HepG2 (cell line): ENCODE measurements at regions not wholly inside any gene's neighbourhood (a gene's known extent, or its start where the extent isn't known, plus 50 kb on each side); places are given as distances from the start of the nearest gene placed in this dataset.

Experiments used
- ATAC-seq: fragments of 200-7000 bp; cut with Tn5 transposase; 3 replicates; pipeline ENCODE4 v1.9.1; 2020; ENCODE audit warnings: mild to moderate bottlenecking, moderate library complexity
- BruUV-seq: library from RNA; stranded (reverse); fragments of 400-500 nt; replicated peaks from 2 replicates; lab custom pipeline; 2021; lab: Mats Ljungman, UMichigan
- CTCF ChIA-PET: fragments of 300-600 bp; formaldehyde crosslinking; extraction: SDS; loops from one replicate; lab custom pipeline; 2021; ENCODE audit warnings: low total read pairs, inconsistent platforms, low intra/inter-chr PET ratio; lab: Yijun Ruan, JAX
- POLR2A ChIA-PET: fragments of 350-600 bp; sonication (Branson Sonifier 250); formaldehyde crosslinking; loops from one replicate; lab custom pipeline; 2020; ENCODE audit warnings: antibody characterized with exemption, inconsistent platforms; lab: Yijun Ruan, JAX
- DNase-seq: peaks from one replicate; pipeline ENCODE4 v3.0.0-alpha.2; 2015; ENCODE audit warnings: low spot score
- FAIRE-seq: peaks from 3 replicates; lab custom pipeline; 2011; peaks lifted over from hg19 to GRCh38; lab: Jason Lieb, UNC
- H2AFZ ChIP-seq: one replicate; pipeline ENCODE4 v1.6.1; 2011; ENCODE audit warnings: low read length, inconsistent platforms
- H3K27ac ChIP-seq: fragments of 300-600 bp; 3 replicates; pipeline ENCODE4 v1.8.0; 2011; ENCODE audit warnings: mixed run types, mild to moderate bottlenecking, mixed read lengths, low read length, inconsistent platforms; ENCODE audit not compliant: insufficient read depth; ENCODE audit errors: extremely low read length
- H3K27me3 ChIP-seq, 2 experiments: fragments of 200-600 bp in 1 of 2; 2 replicates in 1 of 2; 3 replicates in 1 of 2; pipeline versions ENCODE4 v1.6.0 to v1.8.0; 2011; ENCODE audit warnings: low read length in 2 of 2, mild to moderate bottlenecking in 2 of 2, moderate library complexity in 2 of 2, inconsistent platforms in 1 of 2; ENCODE audit not compliant: insufficient read depth in 2 of 2, control insufficient read depth in 1 of 2
- H3K36me3 ChIP-seq, 2 experiments: fragments of 200-600 bp in 1 of 2; replicated peaks in 1 of 2; 2 replicates in 1 of 2; 3 replicates in 1 of 2; pipeline versions ENCODE4 v1.5.1 to v1.8.0; 2011; ENCODE audit warnings: low read length in 2 of 2, inconsistent platforms in 1 of 2; ENCODE audit not compliant: insufficient read depth in 2 of 2, control insufficient read depth in 1 of 2
- H3K4me1 ChIP-seq: 2 replicates; pipeline ENCODE4 v1.5.1; 2012; ENCODE audit warnings: low read length, inconsistent platforms; ENCODE audit not compliant: insufficient read depth
- H3K4me2 ChIP-seq: 2 replicates; pipeline ENCODE4 v1.6.0; 2011; ENCODE audit warnings: low read depth, low read length, inconsistent platforms
- H3K4me3 ChIP-seq, 3 experiments: fragments of 200-600 bp in 1 of 3; sonication (generic), shearing (Covaris generic) in 1 of 3; replicated peaks in 1 of 3; 2 replicates each; pipeline ENCODE4 v1.5.1; 2011 to 2016; ENCODE audit warnings: low read length in 3 of 3, inconsistent platforms in 2 of 3, low read depth in 2 of 3, mild to moderate bottlenecking in 2 of 3, control low read depth in 1 of 3, mixed read lengths in 1 of 3; ENCODE audit not compliant: insufficient read depth in 1 of 3
- H3K79me2 ChIP-seq: one replicate; pipeline ENCODE4 v1.6.1; 2011; ENCODE audit warnings: low read length, inconsistent platforms; ENCODE audit not compliant: insufficient read depth
- H3K9ac ChIP-seq: 2 replicates; pipeline ENCODE4 v1.6.0; 2011; ENCODE audit warnings: mild to moderate bottlenecking, low read depth, low read length, inconsistent platforms; ENCODE audit not compliant: insufficient read depth
- H3K9me3 ChIP-seq: 2 replicates; pipeline ENCODE4 v1.5.1; 2012; ENCODE audit warnings: mild to moderate bottlenecking, low read length
- H4K20me1 ChIP-seq: 2 replicates; pipeline ENCODE4 v1.6.0; 2011; ENCODE audit warnings: inconsistent platforms, mild to moderate bottlenecking, low read length, moderate library complexity; ENCODE audit not compliant: insufficient read depth
- AKAP8 ChIP-seq: sonication (generic); formaldehyde crosslinking; IDR thresholded peaks from 2 replicates; pipeline ENCODE4 v1.5.1; 2020; ENCODE audit warnings: mild to moderate bottlenecking, missing genetic modification reagents
- AKNA ChIP-seq: sonication (generic); formaldehyde crosslinking; IDR thresholded peaks from 2 replicates; pipeline ENCODE4 v1.4.0; 2020; ENCODE audit warnings: missing genetic modification reagents, borderline replicate concordance
- ETV6 ChIP-seq: sonication (generic); formaldehyde crosslinking; conservative IDR thresholded peaks from 2 replicates; pipeline ENCODE4 v1.4.0; 2020; ENCODE audit warnings: missing genetic modification reagents
- HIVEP1 ChIP-seq: sonication (generic); formaldehyde crosslinking; IDR thresholded peaks from 2 replicates; pipeline ENCODE4 v1.4.0; 2020; ENCODE audit warnings: mild to moderate bottlenecking, missing genetic modification reagents
- LBX2 ChIP-seq: sonication (generic); formaldehyde crosslinking; IDR thresholded peaks from 2 replicates; pipeline ENCODE4 v1.5.0; 2020; ENCODE audit warnings: missing genetic modification reagents, mild to moderate bottlenecking, borderline replicate concordance
- STAT5B ChIP-seq: sonication (generic); formaldehyde crosslinking; IDR thresholded peaks from 2 replicates; pipeline ENCODE4 v1.4.0; 2020; ENCODE audit warnings: missing genetic modification reagents
- STAT6 ChIP-seq: sonication (generic); formaldehyde crosslinking; IDR thresholded peaks from 2 replicates; pipeline ENCODE4 v1.4.0; 2020; ENCODE audit warnings: missing genetic modification reagents, mild to moderate bottlenecking, borderline replicate concordance
- THAP8 ChIP-seq: sonication (generic); formaldehyde crosslinking; IDR thresholded peaks from 2 replicates; pipeline ENCODE4 v1.5.1; 2020; ENCODE audit warnings: missing genetic modification reagents, mild to moderate bottlenecking, borderline replicate concordance
- YY1 ChIP-seq: IDR thresholded peaks from 2 replicates; pipeline ENCODE4 v1.6.1; 2011; ENCODE audit warnings: low read length, low read depth, moderate library complexity, mild to moderate bottlenecking; ENCODE audit not compliant: insufficient read depth, insufficient replicate concordance
- ZFY ChIP-seq: sonication (generic); formaldehyde crosslinking; IDR thresholded peaks from 2 replicates; pipeline ENCODE4 v1.4.0; 2020; ENCODE audit warnings: missing genetic modification reagents
- ZNF34 ChIP-seq: sonication (generic); formaldehyde crosslinking; IDR thresholded peaks from 2 replicates; pipeline ENCODE4 v1.4.0; 2020; ENCODE audit warnings: mild to moderate bottlenecking, missing genetic modification reagents, borderline replicate concordance
- ZNF44 ChIP-seq: sonication (generic); formaldehyde crosslinking; IDR thresholded peaks from 2 replicates; pipeline ENCODE4 v1.5.1; 2020; ENCODE audit warnings: mild to moderate bottlenecking, missing genetic modification reagents
- ZNF580 ChIP-seq: IDR thresholded peaks from 2 replicates; pipeline ENCODE4 v1.6.1; 2016; ENCODE audit warnings: low read depth, borderline replicate concordance
- ZNF589 ChIP-seq: sonication (generic); formaldehyde crosslinking; conservative IDR thresholded peaks from 2 replicates; pipeline ENCODE4 v1.8.0; 2022; ENCODE audit warnings: mild to moderate bottlenecking, moderate library complexity, missing genetic modification reagents
- ZNF740 ChIP-seq: sonication (generic); formaldehyde crosslinking; IDR thresholded peaks from 2 replicates; pipeline ENCODE4 v1.4.0; 2020; ENCODE audit warnings: missing genetic modification reagents
- ZSCAN25 ChIP-seq: sonication (generic); formaldehyde crosslinking; IDR thresholded peaks from 2 replicates; pipeline ENCODE4 v1.8.0; 2022; ENCODE audit warnings: mild to moderate bottlenecking, missing genetic modification reagents
- WGBS: methylation state at CpG from one replicate; pipeline ENCODE4 v1.1.6; 2017; ENCODE audit warnings: low lambda C conversion rate; 5-methylcytosine and 5-hydroxymethylcytosine counted together
- in situ Hi-C: cut with HindIII; loops from 2 replicates; pipeline ENCODE4 v1.10.0; 2017; ENCODE audit warnings: low pct_unique_long_range_greater_than_20kb; ENCODE audit not compliant: extremely low pct_ligation_motif_present
- intact Hi-C: fragments of 100-400 bp; cut with micrococcal nuclease; formaldehyde crosslinking; loops from one replicate; pipeline ENCODE4 v1.10.0; 2022; ENCODE audit not compliant: unreplicated experiment

GRCh38 chr3:69456631-69457030, 70.7 kb upstream of the FRMD4B start:
- ChIA-PET POLR2A (no interaction called here), CTCF (no interaction called here)
- in situ Hi-C loops, result no loop called here
- no TSS peak for BruUV-seq
- no peaks in the 10 kb centered on the region for H3K36me3 ChIP-seq
- intact Hi-C loops, result loop anchor here (10.0 kb wide), 1 partner anchor 218 kb away; no protein-coding TSS in a partner anchor
- DNase-seq (no peak), FAIRE-seq (no peak), ATAC-seq (no peak)
- no peak overlapping the region for H3K27ac ChIP-seq
- H3K9me3 ChIP-seq, result no peaks in the 10 kb centered on the region
- no peak overlapping the region for H3K4me2 ChIP-seq
- H3K4me1 ChIP-seq, result no peaks in the 10 kb centered on the region
- H3K79me2 ChIP-seq, result no peaks in the 10 kb centered on the region
- 6% methylated on average over 4 of the region's 4 CpGs for WGBS
- no peaks in the 10 kb centered on the region for H4K20me1 ChIP-seq
- H2AFZ ChIP-seq, result no peak overlapping the region
- H3K9ac ChIP-seq, result no peak overlapping the region
- no peak overlapping the region for H3K4me3 ChIP-seq
- no peaks in the 10 kb centered on the region for H3K27me3 ChIP-seq
- TF ChIP-seq YY1 (no peak), ETV6 (CRISPR knock-in tag) (no peak), ZSCAN25 (CRISPR knock-in tag) (no peak), THAP8 (CRISPR knock-in tag) (no peak), ZFY (CRISPR knock-in tag) (no peak), ZNF580 (no peak), STAT6 (CRISPR knock-in tag) (no peak), ZNF44 (CRISPR knock-in tag) (no peak), ZNF34 (no peak), STAT5B (no peak), HIVEP1 (CRISPR knock-in tag) (no peak), LBX2 (CRISPR knock-in tag) (no peak), ZNF589 (CRISPR knock-in tag) (no peak), AKNA (CRISPR knock-in tag) (no peak), ZNF740 (CRISPR knock-in tag) (no peak), AKAP8 (no peak)
